K562 (cell line): ENCODE measurements at regions not wholly inside any gene's neighbourhood (a gene's known extent, or its start where the extent isn't known, plus 50 kb on each side); places are given as distances from the start of the nearest gene placed in this dataset.

ENCODE experiments used
- ATAC-seq: fragments of 200-7000 bp; cut with Tn5 transposase; 3 replicates; pipeline ENCODE4 v1.9.1; 2020; ENCODE audit warnings: moderate library complexity
- BruUV-seq: library from RNA; stranded (reverse); fragments of 400-500 nt; replicated peaks from 2 replicates; lab custom pipeline; 2021; lab: Mats Ljungman, UMichigan
- CTCF ChIA-PET: fragments of 300-600 bp; formaldehyde crosslinking; extraction: SDS; loops from one replicate; lab custom pipeline; 2021; ENCODE audit warnings: low intra/inter-chr PET ratio; lab: Yijun Ruan, JAX
- POLR2A ChIA-PET: fragments of 300-600, 350-650 bp; sonication (Branson Sonifier 250); formaldehyde crosslinking; extraction: SDS; loops from one replicate; lab custom pipeline; 2021; ENCODE audit warnings: antibody characterized with exemption, inconsistent platforms; lab: Yijun Ruan, JAX
- DNase-seq, 4 experiments: peaks; one replicate each; pipeline versions ENCODE4 v3.0.0 to v3.0.0-alpha.2; 2011 to 2018; ENCODE audit warnings: low spot score in 3 of 4, mixed read lengths in 3 of 4; ENCODE audit errors: extremely low read depth in 1 of 4
- FAIRE-seq: peaks from 2 replicates; lab custom pipeline; 2011; peaks lifted over from hg19 to GRCh38; lab: Jason Lieb, UNC
- H2AFZ ChIP-seq: 2 replicates; pipeline ENCODE4 v1.6.0; 2011; ENCODE audit warnings: low read depth, low read length, control low read depth, inconsistent platforms
- H3K27ac ChIP-seq: fragments of 200-600 bp; 3 replicates; pipeline ENCODE4 v1.8.0; 2011; ENCODE audit warnings: low read depth, mild to moderate bottlenecking, control low read depth, inconsistent platforms, low read length, moderate library complexity, mixed read lengths; ENCODE audit errors: extremely low read depth
- H3K27me3 ChIP-seq, 2 experiments: fragments of 300-600 bp in 1 of 2; 2 replicates in 1 of 2; 3 replicates in 1 of 2; pipeline versions ENCODE4 v1.6.0 to v1.8.0; 2011; ENCODE audit warnings: inconsistent platforms in 2 of 2, low read length in 2 of 2, mild to moderate bottlenecking in 1 of 2, mixed read lengths in 1 of 2, moderate library complexity in 1 of 2; ENCODE audit not compliant: control insufficient read depth in 2 of 2, insufficient read depth in 2 of 2
- H3K36me3 ChIP-seq: fragments of 300-600 bp; 3 replicates; pipeline ENCODE4 v1.8.0; 2011; ENCODE audit warnings: mild to moderate bottlenecking, low read length, inconsistent platforms; ENCODE audit not compliant: control insufficient read depth, insufficient read depth
- H3K4me1 ChIP-seq, 2 experiments: fragments of 200-600 bp in 1 of 2; replicated peaks in 1 of 2; 2 replicates in 1 of 2; 3 replicates in 1 of 2; pipeline versions ENCODE4 v1.5.1 to v1.8.0; 2011; ENCODE audit warnings: inconsistent platforms in 2 of 2, low read length in 2 of 2, mild to moderate bottlenecking in 1 of 2, mixed read lengths in 1 of 2, moderate library complexity in 1 of 2; ENCODE audit not compliant: control insufficient read depth in 2 of 2, insufficient read depth in 2 of 2
- H3K4me2 ChIP-seq: 2 replicates; pipeline ENCODE4 v1.6.1; 2011; ENCODE audit warnings: low read length, control low read depth, inconsistent platforms, mixed read lengths; ENCODE audit not compliant: insufficient read depth
- H3K4me3 ChIP-seq: fragments of 200-600 bp; sonication (generic), shearing (Covaris generic); 2 replicates; pipeline ENCODE4 v1.5.1; 2016; ENCODE audit warnings: control low read depth, inconsistent platforms
- H3K79me2 ChIP-seq: fragments of 200-600 bp; 3 replicates; pipeline ENCODE4 v1.8.0; 2011; ENCODE audit warnings: low read length, inconsistent platforms; ENCODE audit not compliant: control insufficient read depth, insufficient read depth
- H3K9ac ChIP-seq, 2 experiments: 2 replicates each; pipeline versions ENCODE4 v1.6.0 to v1.6.1; 2011; ENCODE audit warnings: low read depth in 2 of 2, low read length in 2 of 2, control low read depth in 1 of 2, inconsistent platforms in 1 of 2, mild to moderate bottlenecking in 1 of 2, mixed read lengths in 1 of 2; ENCODE audit not compliant: insufficient read depth in 1 of 2
- H3K9me1 ChIP-seq: one replicate; pipeline ENCODE4 v1.6.0; 2011; ENCODE audit warnings: inconsistent platforms, mild to moderate bottlenecking, low read length, moderate library complexity; ENCODE audit not compliant: control insufficient read depth, insufficient read depth
- H3K9me3 ChIP-seq: replicated peaks from 2 replicates; pipeline ENCODE4 v1.5.1; 2011; ENCODE audit warnings: low read depth, low read length, inconsistent platforms; ENCODE audit not compliant: control insufficient read depth, insufficient read depth
- H4K20me1 ChIP-seq: replicated peaks from 2 replicates; pipeline ENCODE4 v1.6.1; 2011; ENCODE audit warnings: low read length, inconsistent platforms, mixed read lengths; ENCODE audit not compliant: control insufficient read depth, insufficient read depth
- U2AF2 ChIP-seq: fragments of 200-400 bp; formaldehyde crosslinking; optimal IDR thresholded peaks from 2 replicates; pipeline ENCODE3; 2017; ENCODE audit warnings: low read depth, mild to moderate bottlenecking, low read length
- WGBS: fragments of 100-300 bp; shearing (Covaris generic); methylation state at CpG from one replicate; pipeline ENCODE4 v1.1.6; 2016; ENCODE audit warnings: low coverage, mixed read lengths; ENCODE audit not compliant: insufficient coverage; ENCODE audit errors: missing lambda C conversion rate; 5-methylcytosine and 5-hydroxymethylcytosine counted together
- in situ Hi-C: fragments of 300-500 bp; cut with MboI; formaldehyde crosslinking; loops from 4 replicates; pipeline ENCODE4 v1.15.0; 2018; ENCODE audit warnings: inconsistent platforms, mixed read lengths
- intact Hi-C: fragments of 100-400 bp; cut with micrococcal nuclease; formaldehyde crosslinking; loops from 2 replicates; pipeline ENCODE4 v1.14.2; 2022
- TF ChIP-seq, protein P1 (sequence below): fragments of 250-450 bp; sonication (Bioruptor Pico); IDR thresholded peaks from 2 replicates; pipeline ENCODE4 v1.5.1; 2021; ENCODE audit warnings: mild to moderate bottlenecking
- TF ChIP-seq, protein P2 (sequence below), 2 experiments: fragments of 450-650 bp in 1 of 2; IDR thresholded peaks; 2 replicates each; pipeline ENCODE4 v1.6.1; 2011 to 2017; ENCODE audit warnings: low read depth in 2 of 2, antibody characterized with exemption in 1 of 2, borderline replicate concordance in 1 of 2, low read length in 1 of 2, mild to moderate bottlenecking in 1 of 2, mixed read lengths in 1 of 2; ENCODE audit not compliant: control insufficient read depth in 1 of 2

DNA sequence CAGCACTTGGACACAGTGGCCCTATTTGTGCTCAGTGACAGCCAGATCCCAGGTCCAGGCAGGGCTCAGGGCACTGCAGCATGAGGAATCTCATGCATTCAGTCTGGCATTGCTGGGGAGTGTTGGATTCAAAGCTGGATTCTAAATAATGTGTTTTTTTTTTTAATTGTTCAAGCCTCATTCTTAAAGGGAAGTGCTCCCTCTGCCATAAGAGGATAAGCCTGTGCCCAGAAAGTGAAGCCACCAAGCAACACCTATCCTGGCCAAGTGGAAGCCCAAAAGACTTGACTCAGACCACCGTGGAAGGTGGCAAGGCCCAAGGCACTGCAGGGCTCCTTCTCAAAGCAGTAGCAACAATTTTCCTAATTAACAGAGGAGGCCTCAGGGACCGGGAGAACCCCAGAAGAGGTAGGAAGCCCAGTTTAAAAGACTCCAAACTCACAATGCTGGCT is 135.6 kb downstream of the ACTL7B start:
- no peak overlapping the region for H2AFZ ChIP-seq
- TF ChIP-seq U2AF2, result no peak
- TF ChIP-seq, protein P1, sequence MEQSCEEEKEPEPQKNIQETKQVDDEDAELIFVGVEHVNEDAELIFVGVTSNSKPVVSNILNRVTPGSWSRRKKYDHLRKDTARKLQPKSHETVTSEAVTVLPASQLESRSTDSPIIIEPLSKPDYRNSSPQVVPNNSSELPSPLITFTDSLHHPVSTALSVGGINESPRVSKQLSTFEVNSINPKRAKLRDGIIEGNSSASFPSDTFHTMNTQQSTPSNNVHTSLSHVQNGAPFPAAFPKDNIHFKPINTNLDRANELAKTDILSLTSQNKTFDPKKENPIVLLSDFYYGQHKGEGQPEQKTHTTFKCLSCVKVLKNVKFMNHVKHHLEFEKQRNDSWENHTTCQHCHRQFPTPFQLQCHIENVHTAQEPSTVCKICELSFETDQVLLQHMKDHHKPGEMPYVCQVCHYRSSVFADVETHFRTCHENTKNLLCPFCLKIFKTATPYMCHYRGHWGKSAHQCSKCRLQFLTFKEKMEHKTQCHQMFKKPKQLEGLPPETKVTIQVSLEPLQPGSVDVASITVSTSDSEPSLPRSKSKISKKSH (CRISPR knock-in tag), result no peak
- TF ChIP-seq, protein P2, sequence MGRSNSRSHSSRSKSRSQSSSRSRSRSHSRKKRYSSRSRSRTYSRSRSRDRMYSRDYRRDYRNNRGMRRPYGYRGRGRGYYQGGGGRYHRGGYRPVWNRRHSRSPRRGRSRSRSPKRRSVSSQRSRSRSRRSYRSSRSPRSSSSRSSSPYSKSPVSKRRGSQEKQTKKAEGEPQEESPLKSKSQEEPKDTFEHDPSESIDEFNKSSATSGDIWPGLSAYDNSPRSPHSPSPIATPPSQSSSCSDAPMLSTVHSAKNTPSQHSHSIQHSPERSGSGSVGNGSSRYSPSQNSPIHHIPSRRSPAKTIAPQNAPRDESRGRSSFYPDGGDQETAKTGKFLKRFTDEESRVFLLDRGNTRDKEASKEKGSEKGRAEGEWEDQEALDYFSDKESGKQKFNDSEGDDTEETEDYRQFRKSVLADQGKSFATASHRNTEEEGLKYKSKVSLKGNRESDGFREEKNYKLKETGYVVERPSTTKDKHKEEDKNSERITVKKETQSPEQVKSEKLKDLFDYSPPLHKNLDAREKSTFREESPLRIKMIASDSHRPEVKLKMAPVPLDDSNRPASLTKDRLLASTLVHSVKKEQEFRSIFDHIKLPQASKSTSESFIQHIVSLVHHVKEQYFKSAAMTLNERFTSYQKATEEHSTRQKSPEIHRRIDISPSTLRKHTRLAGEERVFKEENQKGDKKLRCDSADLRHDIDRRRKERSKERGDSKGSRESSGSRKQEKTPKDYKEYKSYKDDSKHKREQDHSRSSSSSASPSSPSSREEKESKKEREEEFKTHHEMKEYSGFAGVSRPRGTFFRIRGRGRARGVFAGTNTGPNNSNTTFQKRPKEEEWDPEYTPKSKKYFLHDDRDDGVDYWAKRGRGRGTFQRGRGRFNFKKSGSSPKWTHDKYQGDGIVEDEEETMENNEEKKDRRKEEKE (IDR thresholded peaks at IDR 0.05; ENCODE audit: borderline replicate concordance in 1 of 2, control insufficient read depth in 1 of 2, low read depth in 2 of 2, low read length in 1 of 2), result no peak
- H3K27ac ChIP-seq, result no peak overlapping the region
- H4K20me1 ChIP-seq, result 0 out of 2 replicates have a peak, but pooled peaks cover 3% of the 10 kb centered on the region
- DNase-seq (no peak), FAIRE-seq (no peak), ATAC-seq (no peak)
- in situ Hi-C loops, result no loop called here
- H3K9ac ChIP-seq, result no peak overlapping the region
- intact Hi-C loops, result no loop called here
- H3K9me3 ChIP-seq, result no peaks in the 10 kb centered on the region
- H3K79me2 ChIP-seq, result no peaks in the 10 kb centered on the region
- H3K9me1 ChIP-seq, result no peaks in the 10 kb centered on the region
- BruUV-seq, result no TSS peak
- WGBS, result no CpG with 5 or more reads among the region's 2 CpGs
- ChIA-PET POLR2A (no interaction called here), CTCF (no interaction called here)
- peaks cover 0 to 5% of the 10 kb centered on the region in 2 experiments; a peak in 1 of 5 replicates for H3K27me3 ChIP-seq
- H3K4me3 ChIP-seq, result no peak overlapping the region
- H3K4me2 ChIP-seq, result no peak overlapping the region
- no peaks in the 10 kb centered on the region for H3K36me3 ChIP-seq
- H3K4me1 ChIP-seq, result no peaks in the 10 kb centered on the region
